SK-N-MC (cell line): ENCODE measurements at regions not wholly inside any gene's neighbourhood (a gene's known extent, or its start where the extent isn't known, plus 50 kb on each side); places are given as distances from the start of the nearest gene placed in this dataset.

Experiments
- EZH2 ChIP-seq: fragments of 200-600 bp; sonication (generic); IDR thresholded peaks from one replicate; pipeline ENCODE4 v1.6.1; 2017; ENCODE audit warnings: antibody characterized with exemption
- FOXP2 ChIP-seq: optimal IDR thresholded peaks from 2 replicates; pipeline ENCODE3; 2011; ENCODE audit warnings: mild to moderate bottlenecking, moderate library complexity; ENCODE audit not compliant: insufficient read depth; ENCODE audit errors: extremely low read length, control extremely low read depth
- POLR2AphosphoS5 ChIP-seq: IDR thresholded peaks from 2 replicates; pipeline ENCODE4 v1.6.1; 2012; ENCODE audit warnings: mild to moderate bottlenecking, low read depth, low read length, borderline replicate concordance

DNA sequence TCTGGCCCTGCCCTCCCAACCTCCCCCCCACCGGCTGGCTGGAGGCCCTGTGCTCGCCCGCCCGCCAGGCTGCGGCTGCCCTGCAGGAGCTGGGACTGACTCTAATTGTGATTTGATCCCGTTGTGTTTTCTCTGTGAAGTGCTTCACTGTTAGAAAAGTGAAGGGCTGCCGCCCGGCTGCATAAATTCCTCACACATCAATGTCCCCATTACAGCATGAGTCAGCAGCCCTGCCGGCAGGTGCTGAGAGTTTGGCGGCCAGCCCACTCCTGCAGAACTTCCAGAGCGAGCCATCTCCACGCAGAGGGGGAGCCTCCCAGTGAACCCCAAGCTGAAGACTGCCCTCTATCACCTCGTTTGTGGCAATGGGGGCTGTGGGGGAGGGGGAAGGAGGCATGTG is 137.9 kb downstream of the DLL1 start:
- no peak for TF ChIP-seq POLR2AphosphoS5
- TF ChIP-seq EZH2 = no peak
- no peak for TF ChIP-seq FOXP2
